Mucosa of stomach (tissue), 1 donor: ENCODE measurements at regions not wholly inside any gene's neighbourhood (a gene's known extent, or its start where the extent isn't known, plus 50 kb on each side); places are given as distances from the start of the nearest gene placed in this dataset.

ENCODE experiments used
- H3K27me3 ChIP-seq: one replicate; pipeline ENCODE4 v1.7.0; 2013; ENCODE audit warnings: mild to moderate bottlenecking, low read length; ENCODE audit not compliant: control insufficient read depth, insufficient read depth
- H3K36me3 ChIP-seq: one replicate; pipeline ENCODE4 v1.7.0; 2013; ENCODE audit warnings: low read length; ENCODE audit not compliant: control insufficient read depth, insufficient read depth
- H3K4me1 ChIP-seq: one replicate; pipeline ENCODE4 v1.7.0; 2013; ENCODE audit warnings: mild to moderate bottlenecking, low read length; ENCODE audit not compliant: control insufficient read depth, insufficient read depth
- H3K4me3 ChIP-seq: one replicate; pipeline ENCODE4 v1.7.0; 2013; ENCODE audit warnings: low read length
- H3K9ac ChIP-seq: one replicate; pipeline ENCODE4 v1.7.0; 2013; ENCODE audit warnings: mild to moderate bottlenecking, low read length, moderate library complexity
- H3K9me3 ChIP-seq: one replicate; pipeline ENCODE4 v1.7.0; 2013; ENCODE audit warnings: mild to moderate bottlenecking, low read length, moderate library complexity; ENCODE audit not compliant: control insufficient read depth
- donor health status: Pancreatic carcinoma.

DNA sequence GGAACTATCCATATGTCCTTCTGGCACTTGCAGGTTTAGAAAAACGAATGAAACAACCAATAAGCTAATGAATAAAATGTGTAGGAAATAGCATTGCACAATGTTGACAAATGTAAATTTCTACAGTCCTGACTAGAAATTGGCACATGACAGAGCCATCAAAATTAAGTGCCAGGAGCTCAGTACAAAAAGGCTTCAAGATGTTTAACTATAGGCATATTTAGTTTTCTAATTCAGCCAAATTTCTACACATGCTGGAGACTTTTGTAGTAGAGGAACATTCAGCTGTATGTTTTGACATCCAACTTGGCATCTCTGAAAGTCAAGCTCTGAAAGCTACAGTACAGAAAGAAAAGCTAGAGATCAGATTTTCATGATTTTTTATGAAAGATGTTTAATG lies 1999.4 kb upstream of the AGA start:
- Histone ChIP-seq H3K4me1 (no peaks in the 10 kb centered on the region), H3K9ac (no peak overlapping the region), H3K9me3 (no peaks in the 10 kb centered on the region), H3K27me3 (no peaks in the 10 kb centered on the region), H3K36me3 (no peaks in the 10 kb centered on the region), H3K4me3 (no peak overlapping the region)

DNA sequence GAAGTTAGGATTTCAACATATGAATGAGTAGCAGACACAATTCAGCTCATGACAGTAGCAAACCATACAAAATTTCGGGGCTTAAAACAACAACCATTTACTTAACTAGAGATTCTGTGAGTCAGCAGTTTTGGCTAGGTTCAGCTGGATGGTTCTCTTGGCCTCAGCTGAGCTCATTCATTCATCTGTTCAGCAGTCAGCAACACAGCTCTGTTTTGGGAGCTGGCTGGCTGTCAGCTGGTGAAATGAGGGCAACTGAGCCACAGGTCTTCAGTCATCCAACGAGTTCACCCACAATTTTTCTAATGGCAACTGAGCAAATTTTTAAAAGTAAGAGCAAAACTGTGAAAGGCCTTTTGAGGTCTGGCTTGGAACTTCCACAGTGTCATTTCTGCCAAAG lies 2005.1 kb upstream of the AGA start:
- H3K36me3 ChIP-seq = no peaks in the 10 kb centered on the region
- H3K4me3 ChIP-seq = no peak overlapping the region
- H3K4me1 ChIP-seq = no peaks in the 10 kb centered on the region
- no peaks in the 10 kb centered on the region for H3K27me3 ChIP-seq
- H3K9ac ChIP-seq = no peak overlapping the region
- no peaks in the 10 kb centered on the region for H3K9me3 ChIP-seq

- Histone ChIP-seq H3K9ac (no peak overlapping the region), H3K9me3 (no peaks in the 10 kb centered on the region), H3K4me1 (no peaks in the 10 kb centered on the region), H3K4me3 (no peak overlapping the region), H3K36me3 (no peaks in the 10 kb centered on the region), H3K27me3 (no peaks in the 10 kb centered on the region)
Observed at GRCh38 chr4:179465131-179465797, 2023.0 kb upstream of the AGA start.

DNA sequence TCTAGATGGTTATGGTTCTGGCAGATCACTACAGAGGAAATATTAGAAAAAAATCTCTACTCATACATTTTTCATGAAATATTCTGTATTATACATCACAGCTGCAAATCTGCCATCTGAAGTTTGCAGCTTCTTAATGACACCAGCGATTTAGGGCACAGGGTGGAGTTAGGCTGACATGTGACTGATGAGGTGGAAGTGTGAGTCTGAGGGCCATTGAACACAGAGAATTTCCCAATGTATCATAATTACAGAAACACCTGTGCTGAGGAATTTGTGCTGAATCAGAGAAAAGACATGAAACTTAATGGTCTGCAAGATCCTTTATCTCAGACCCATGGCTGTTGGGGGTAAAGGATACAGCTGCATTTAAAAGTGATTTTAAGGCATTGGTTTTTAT lies 2025.6 kb upstream of the AGA start:
- Histone ChIP-seq H3K4me1 (no peaks in the 10 kb centered on the region), H3K9ac (no peak overlapping the region), H3K9me3 (no peaks in the 10 kb centered on the region), H3K36me3 (no peaks in the 10 kb centered on the region), H3K4me3 (no peak overlapping the region), H3K27me3 (no peaks in the 10 kb centered on the region)

DNA sequence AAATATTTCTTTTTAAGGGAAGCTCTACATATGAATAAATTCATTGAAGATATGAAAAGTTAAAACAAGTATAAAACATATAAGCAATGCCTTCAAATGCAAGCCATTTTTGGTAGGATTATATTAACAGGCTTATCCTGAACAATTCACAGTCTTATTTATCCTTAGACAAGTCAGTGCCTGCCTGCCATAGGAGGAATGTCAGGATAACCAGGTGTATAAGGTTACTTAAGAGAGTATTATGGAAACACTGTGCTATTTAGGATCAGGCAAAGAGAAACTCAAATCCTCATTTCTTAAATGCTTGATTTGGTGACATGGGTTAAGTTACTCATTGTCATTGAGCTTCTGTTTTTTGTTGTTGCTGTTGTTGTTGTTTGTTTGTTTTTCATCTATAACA lies 2029.9 kb upstream of the AGA start:
- Histone ChIP-seq H3K4me1 (no peaks in the 10 kb centered on the region), H3K4me3 (no peak overlapping the region), H3K9ac (no peak overlapping the region), H3K27me3 (no peaks in the 10 kb centered on the region), H3K9me3 (no peaks in the 10 kb centered on the region), H3K36me3 (no peaks in the 10 kb centered on the region)

- Histone ChIP-seq H3K9ac (no peak overlapping the region), H3K4me3 (no peak overlapping the region), H3K9me3 (no peaks in the 10 kb centered on the region), H3K4me1 (no peaks in the 10 kb centered on the region), H3K27me3 (no peaks in the 10 kb centered on the region), H3K36me3 (no peaks in the 10 kb centered on the region)
Observed at GRCh38 chr4:179478608-179479007, 2036.4 kb upstream of the AGA start.

DNA sequence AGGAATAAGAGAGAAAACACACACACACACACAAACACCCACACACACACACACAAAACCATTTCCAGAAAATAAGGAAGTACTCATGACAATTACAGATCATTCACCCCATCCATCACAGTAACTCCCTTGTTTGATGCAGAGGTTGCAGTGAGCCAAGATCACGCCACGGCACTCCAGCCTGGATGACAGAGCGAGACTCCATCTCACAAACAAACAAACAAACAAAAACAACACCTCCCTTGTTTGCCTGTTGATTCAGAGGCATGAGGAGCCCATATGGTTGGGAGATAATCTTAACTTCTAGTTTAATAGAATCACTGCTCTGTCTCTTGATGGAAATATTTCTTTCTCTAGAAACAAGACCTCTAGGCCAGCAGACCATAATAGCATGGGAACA lies 2043.5 kb upstream of the AGA start:
- no peaks in the 10 kb centered on the region for H3K27me3 ChIP-seq
- H3K9ac ChIP-seq = no peak overlapping the region
- H3K36me3 ChIP-seq = no peaks in the 10 kb centered on the region
- no peaks in the 10 kb centered on the region for H3K9me3 ChIP-seq
- no peaks in the 10 kb centered on the region for H3K4me1 ChIP-seq
- H3K4me3 ChIP-seq = no peak overlapping the region

DNA sequence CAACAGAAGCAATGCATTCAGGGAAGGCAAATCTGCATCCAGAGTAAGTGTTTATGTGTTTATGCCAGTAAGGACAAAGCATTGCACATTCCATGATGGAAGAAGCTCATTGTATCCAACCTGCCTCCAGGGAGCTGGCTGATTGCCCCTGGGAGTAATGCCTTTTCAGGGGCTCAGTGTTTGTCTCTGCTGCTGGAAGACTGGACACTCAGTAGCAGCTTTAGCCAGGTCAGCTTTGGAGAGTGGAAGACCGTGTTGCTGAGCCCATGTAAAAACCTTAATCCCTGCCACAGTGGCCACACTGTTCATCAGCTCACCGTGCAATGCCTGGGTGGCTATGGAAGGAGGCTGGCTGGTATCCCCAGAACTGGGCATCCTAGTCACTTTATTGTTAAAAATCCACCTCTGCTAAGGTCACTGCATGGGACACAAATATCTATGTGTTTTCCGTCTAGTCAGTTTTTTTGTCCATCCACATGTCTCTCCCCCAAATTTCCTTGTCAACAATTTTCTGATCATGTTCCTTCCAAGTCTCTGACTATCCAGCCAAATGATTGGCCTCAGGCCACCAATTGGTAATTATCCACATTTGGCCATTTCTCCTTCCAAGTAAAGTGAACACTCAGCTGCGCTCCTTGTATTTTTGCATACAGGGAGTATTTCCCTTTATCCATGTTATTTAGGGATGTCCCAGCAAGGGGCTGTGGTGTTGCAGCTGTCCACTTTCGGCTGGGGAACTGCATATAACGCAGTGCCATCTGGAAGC lies 2044.5 kb upstream of the AGA start:
- H3K4me1 ChIP-seq = no peaks in the 10 kb centered on the region
- H3K9ac ChIP-seq = no peak overlapping the region
- no peaks in the 10 kb centered on the region for H3K27me3 ChIP-seq
- H3K36me3 ChIP-seq = no peaks in the 10 kb centered on the region
- no peak overlapping the region for H3K4me3 ChIP-seq
- H3K9me3 ChIP-seq = no peaks in the 10 kb centered on the region

DNA sequence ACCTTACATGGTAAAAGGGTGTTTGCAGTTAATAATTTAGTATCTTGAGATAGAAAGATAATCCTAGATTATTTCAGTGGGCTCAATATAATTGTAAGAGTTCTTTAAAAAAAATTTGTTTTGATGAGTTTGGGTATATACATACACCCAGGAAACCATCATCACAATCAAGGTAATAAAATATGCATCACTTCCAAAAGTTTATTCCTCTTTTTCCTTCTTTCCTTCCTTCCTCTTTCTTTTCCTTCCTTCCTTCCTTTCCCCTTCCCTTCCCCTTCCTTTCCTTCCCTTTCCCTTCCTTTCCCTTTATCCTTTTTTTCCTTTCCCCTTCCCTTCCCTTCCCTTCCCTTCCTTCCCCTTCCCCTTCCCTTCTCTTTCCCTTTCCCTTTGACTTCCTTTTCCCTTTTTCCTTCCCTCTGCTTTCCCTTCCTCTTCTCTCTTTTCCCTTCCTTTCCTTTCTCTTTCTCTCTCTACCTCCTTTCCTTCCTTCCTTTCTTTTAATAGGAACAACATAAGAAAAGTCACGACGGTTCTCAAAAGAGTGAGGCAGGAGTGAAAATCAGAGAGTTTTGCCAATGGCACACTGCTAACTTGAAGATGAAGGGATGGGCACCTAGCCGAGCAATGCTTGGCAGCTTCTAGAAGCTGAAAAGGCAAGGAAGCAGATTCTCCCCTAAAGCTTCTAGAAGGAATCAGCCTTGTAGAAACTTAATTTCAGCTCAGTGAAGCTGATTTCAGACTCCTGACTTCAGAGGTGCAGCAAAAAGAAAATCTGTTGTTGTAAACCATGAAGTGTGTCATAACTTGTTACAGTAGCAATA lies 2050.2 kb upstream of the AGA start:
- Histone ChIP-seq H3K27me3 (no peaks in the 10 kb centered on the region), H3K9me3 (no peaks in the 10 kb centered on the region), H3K4me1 (no peaks in the 10 kb centered on the region), H3K4me3 (no peak overlapping the region), H3K9ac (no peak overlapping the region), H3K36me3 (no peaks in the 10 kb centered on the region)

DNA sequence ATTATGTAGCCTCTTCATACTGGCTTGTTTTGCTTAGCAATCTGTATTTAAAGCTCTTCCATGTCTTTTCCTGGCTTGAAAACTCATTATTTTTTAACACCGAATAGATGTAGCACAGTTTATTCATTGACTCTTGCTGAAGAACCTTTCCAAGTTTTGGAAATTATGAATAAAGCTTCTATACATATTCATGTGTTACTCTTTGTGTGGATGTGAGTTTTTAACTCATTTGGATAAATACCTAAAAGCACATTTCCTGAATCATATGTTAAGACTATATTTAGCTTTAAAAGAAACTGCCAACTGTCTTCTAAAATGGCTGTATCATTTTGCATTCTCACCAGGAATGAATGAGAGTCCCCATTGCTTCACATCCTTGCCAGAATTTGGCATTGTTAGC lies 2061.7 kb upstream of the AGA start:
- no peak overlapping the region for H3K9ac ChIP-seq
- H3K27me3 ChIP-seq = no peaks in the 10 kb centered on the region
- H3K4me3 ChIP-seq = no peak overlapping the region
- no peaks in the 10 kb centered on the region for H3K9me3 ChIP-seq
- H3K36me3 ChIP-seq = no peaks in the 10 kb centered on the region
- H3K4me1 ChIP-seq = no peaks in the 10 kb centered on the region

- H3K9ac ChIP-seq = no peak overlapping the region
- no peaks in the 10 kb centered on the region for H3K9me3 ChIP-seq
- H3K4me1 ChIP-seq = no peaks in the 10 kb centered on the region
- H3K4me3 ChIP-seq = no peak overlapping the region
- no peaks in the 10 kb centered on the region for H3K27me3 ChIP-seq
- H3K36me3 ChIP-seq = no peaks in the 10 kb centered on the region
Observed at GRCh38 chr4:179509489-179509888, 2067.3 kb upstream of the AGA start.

DNA sequence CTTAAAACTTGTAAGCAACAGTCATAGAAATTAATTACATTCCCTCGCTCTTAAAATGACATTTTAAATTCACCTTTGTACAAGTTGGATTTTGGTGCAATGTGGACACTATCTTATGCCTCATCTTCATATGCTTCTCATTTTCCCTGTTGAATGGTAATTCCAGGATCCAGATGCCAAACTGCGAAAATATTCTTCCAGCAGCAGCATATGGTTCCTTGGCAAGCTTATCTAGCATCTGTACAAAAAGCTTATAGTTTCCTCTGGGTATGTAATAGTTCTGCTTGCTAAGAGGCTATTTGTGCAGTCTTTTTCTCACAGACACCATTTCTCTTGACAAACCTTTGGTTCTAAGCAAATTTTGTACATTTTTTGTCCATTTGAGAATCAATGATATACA lies 2079.7 kb upstream of the AGA start:
- H3K9me3 ChIP-seq = no peaks in the 10 kb centered on the region
- H3K4me3 ChIP-seq = no peak overlapping the region
- no peak overlapping the region for H3K9ac ChIP-seq
- H3K36me3 ChIP-seq = no peaks in the 10 kb centered on the region
- no peaks in the 10 kb centered on the region for H3K27me3 ChIP-seq
- H3K4me1 ChIP-seq = no peaks in the 10 kb centered on the region
